HUDEP-2 (cell line): ENCODE measurements at regions not wholly inside any gene's neighbourhood (a gene's known extent, or its start where the extent isn't known, plus 50 kb on each side); places are given as distances from the start of the nearest gene placed in this dataset.

Source experiments
- DNase-seq, 76 experiments: peaks; one replicate each; lab custom pipeline; 2025; ENCODE audit not compliant: unreplicated experiment in 76 of 76; lab: John Stamatoyannopoulos, UW

DNA sequence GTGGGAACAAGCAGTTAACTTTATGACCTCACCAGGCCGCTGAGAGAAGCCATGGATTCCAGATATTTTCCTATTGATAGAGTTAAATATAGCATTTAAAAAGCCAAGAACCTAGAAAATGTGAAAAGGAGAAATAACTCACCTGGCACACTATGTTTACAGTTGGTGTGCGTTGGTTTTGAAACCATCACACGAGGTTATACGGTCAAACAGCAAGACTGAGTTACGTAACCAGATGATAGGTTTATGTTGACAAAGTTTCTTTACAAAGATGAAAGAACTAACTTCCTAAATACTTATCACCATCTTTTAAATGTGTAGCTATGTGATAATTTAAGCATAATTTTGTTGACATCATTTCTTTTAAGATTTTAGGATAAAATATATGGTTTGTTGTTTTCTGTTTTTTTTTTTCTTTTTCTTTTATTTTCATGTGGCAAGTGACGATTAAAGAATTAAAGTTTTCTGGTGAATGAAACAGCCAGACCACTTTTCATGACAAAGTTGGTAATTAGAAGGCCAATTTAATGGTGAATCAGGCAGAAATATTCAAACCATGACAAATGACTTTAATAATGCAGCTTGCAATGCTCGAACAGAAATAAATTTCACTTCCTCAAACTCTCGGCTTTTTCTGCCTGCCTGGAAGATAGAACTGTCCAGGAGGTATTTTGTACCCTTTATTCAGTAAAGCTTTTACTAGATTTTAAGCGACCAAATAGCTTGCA is 339.1 kb upstream of the OBI1 start:
- no peak for DNase-seq

DNA sequence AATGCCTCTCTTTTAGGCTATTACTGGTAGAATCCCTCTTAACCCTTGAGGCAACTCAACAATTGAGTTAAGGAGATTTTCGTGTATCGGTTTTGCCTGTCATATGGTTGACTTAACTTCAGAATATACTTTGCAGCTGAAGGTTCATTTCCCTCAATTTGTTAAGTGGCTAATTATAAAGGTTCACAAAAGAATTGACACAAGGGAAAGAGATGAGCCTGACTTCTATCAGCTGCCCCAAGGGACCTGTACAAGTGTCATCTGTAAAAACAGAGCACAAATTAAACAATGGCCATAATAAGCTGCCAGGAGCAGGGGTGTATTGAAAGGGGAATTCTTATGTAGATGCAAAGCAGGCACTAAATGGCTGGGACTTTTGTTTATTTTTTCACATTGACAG is 334.8 kb upstream of the OBI1 start:
- DNase-seq = no peak

DNA sequence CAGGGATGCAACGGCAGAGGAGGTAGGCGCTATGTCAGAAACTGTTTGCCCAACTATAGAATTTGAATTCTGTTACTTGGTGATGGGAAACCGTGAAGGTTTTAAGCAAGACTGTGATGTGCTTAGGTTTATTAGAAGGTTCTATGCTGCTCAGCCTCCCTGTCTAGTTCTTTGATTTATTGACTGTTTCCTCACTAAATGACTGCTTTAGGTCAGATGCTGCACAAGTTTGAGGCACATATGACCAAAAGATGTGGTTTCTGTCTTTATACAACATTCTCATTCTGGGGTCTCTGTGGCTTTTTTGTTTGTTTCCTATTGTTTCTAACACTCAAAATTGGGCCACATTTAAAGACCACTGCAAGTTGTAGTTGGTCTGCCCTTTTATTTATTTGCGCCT is 323.0 kb upstream of the OBI1 start:
- no peak for DNase-seq

DNA sequence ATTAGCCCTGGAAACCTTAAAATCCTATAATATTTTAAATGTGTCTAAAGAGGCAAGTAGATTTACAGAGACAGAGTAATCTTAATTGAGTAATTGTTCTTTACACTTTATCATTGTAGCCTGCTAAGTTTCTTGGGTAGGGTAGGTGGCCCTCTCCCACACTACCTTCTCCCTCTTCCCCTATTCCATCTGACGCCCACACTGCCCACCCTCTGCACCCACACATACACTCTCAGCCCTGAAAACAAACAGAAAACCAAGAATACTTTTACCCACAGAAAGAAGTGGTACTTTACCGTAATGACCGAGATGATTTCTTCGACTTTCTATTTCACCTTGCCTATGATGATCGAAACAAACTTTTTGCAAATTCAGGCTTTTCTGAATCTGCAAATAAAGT is 320.4 kb upstream of the OBI1 start:
- DNase-seq = no peak

DNA sequence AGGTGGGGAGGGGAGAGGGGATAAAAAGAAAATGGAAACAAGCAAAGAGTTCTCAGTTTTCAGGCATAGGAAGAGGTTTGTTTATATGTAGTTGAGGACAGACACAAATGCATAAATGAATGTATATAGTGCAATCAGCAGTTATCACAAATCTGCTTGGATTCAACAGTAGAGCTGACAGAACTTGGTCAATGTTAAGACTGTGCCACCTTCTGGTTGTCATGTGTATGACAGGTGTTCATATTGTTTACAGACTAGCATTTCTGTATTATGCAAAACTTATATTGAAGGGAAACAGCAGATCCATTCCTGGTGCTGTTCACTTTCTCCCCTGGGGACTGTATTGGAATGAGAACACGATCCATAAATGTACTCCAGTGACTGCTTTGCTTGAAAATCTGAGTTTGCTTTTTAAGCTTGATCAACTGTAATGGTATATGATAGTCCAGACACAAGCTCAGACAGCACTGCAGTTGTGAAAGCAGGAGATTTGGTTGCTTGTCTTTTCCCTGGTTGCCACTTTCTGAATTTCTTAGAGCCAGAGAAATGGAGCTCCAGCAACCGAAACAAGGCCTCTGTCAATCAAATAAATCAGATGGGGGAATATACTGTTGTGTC is 319.5 kb upstream of the OBI1 start:
- peak in 34 of 76 experiments; percentile 0 to 55 (median 27) for DNase-seq

DNA sequence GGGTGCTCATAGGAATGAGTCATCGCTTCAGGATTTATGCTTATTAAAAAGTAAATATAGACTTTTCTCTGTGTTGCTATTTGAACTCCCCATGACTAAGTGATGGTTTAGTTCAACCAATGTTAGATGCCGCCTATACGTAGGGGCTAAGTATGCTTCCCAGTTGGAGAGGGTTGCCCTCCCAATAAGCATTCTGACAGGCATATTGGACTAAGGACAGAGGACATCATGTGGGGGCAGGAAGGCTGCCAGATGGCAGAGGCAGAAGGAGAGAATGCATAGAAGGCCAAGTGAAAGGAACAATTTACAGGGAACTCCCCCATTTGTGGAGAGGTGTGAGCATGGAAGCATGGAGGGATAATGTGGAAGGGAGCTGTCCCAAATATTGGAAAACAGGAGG is 318.4 kb upstream of the OBI1 start:
- no peak for DNase-seq

DNA sequence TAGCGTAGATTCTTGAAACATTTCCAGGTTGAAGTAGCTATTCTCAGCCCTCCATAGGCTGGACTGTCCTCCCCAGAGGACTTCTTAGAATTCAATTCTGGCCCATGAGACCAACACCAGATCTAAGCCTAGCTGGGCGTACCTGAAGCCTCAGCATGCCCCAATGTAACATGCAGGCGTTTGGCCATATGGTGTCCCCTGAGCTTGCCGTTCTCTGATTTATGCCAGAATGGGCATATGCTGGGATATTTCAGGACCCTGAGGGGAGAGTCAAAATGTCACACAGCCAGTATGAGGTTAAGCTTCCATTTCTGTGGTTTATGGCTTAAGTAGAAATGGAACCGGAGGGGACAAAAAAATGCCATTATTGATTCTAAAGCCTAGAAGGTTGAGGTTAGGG is 317.7 kb upstream of the OBI1 start:
- no peak for DNase-seq

DNA sequence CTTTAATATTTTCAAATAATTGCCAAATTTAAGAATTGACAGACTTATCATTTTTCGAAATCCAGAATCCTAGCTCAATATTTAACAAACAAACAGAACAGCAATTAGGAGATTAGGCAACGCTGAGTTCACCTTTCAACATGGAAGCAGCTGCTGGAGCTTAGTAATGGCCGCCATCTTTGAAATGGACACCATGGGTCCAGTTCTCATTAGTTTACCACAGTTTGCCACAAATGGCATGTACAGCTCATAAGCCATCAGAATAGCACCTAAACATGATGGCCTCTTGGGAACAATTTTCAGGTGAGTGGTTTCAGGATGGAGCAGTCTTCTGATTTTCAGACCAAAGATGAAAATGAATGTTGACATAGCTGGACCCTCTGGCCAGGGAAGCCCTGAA is 313.6 kb upstream of the OBI1 start:
- DNase-seq = no peak

DNA sequence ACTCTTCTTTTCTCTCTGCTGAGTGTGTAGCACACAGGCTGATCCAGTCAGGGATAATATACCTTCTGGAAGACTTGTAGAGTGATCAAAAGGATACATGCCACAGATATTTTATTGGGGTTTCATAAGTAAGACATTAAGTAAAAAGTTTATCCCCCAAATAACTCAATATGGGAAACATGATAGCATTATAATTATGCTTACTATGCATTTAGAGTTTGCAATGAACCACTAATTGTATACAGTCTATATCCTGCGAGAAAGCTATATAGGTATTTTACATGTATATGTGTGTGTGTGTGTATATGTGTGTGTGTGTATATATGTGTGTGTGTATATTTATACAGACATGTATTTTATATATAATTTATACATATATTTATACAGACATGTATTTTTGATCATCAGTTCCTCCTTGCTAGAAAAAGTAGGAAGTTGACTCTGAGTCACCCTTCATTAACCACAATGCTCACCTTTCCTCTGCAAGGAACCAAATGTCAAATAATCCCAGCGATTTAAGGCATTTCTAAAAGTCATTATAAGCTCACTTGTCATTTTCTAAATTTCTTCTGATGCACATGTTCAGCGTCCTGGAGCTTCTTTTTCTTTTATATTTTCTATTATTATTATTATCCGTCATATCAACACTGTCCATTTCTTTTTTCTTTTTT is 312.5 kb upstream of the OBI1 start:
- no peak for DNase-seq

DNA sequence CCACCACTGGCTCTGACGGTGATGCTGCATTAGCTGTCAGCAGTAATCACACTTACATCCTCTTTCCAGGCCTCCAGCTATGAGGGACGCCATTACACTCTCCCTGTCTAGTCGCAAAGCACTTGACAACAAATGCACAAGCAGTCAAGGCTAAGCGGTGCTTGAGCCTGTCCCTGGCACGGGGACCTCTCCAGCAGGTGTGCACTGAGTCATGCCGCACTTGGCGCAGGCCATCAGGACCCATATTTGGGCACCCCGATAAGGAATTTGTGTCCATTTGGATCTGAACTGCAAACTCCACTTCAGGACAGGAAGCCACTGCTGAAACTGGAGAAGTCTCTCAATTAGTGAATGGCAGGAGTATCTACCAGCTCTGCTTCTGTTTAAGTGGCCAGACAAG is 301.9 kb upstream of the OBI1 start:
- no peak for DNase-seq

DNA sequence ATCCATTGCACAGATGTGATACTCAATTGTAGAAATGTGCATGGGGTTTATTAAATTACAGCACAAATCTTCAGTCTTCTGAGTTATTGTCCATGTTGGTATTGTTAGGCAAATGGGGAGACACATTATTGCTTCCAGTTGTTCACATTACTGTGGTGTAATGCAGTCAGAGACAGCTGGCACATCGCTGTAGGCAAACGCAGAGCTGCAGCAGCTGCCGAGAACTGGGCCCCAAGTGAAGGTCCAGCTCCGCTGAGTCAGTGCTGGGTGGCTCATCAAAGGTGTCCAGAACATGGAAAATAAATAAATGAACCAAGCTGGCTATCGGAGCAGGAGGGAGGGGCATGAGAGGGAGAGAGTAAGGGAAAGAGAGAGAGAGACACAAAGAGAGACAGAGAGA is 299.1 kb upstream of the OBI1 start:
- no peak for DNase-seq

DNA sequence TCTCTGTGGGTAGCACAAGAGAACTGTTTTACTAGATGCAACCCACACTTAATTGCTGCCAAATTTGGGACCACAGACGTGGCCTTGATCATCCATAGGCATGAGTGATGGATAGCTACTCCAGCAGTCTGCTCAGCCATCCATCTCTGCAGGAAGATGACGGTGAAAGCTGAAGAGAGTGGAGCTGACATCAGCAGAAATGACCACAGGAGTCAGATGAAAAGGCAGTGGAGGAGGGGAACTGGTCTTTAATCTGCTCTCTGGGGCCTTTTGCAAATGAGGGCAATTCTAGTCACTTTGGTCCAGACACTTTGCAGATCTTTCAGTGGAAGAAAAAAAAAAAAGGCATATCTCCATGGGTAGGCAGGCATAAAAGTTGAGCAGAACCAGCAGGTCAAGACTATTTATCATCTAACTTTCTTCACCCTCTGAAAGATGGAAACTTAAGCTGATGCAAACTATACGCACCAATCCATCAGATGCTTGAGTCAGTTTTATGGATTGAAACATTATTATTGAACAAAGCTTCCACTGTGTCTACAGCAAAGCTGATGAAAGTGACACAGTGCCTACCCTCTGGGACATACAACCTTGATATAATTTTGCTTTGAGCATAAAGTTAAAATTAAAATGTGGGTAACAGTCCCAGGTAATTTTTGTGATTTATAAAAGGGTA is 281.6 kb upstream of the OBI1 start:
- DNase-seq = no peak

DNA sequence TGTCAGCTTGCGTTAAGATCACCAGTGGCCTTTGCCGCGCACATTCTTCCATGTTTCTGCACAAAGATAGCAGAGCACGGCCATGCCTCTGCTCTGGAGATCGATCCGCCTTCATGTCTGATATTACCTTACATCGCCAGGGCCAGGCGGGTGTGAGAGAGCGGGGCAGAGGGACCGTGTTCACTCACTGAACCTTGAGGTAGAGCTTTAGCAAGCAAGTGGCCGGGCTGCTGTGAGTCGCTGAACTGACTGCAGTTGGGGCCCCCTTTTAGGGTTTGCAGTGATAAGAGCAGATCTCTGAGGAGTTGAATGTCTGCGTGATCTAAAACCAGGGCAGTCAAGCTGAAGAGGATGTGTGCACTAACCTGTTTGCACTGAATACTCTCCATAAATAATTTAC is 275.4 kb upstream of the OBI1 start:
- DNase-seq = no peak

DNA sequence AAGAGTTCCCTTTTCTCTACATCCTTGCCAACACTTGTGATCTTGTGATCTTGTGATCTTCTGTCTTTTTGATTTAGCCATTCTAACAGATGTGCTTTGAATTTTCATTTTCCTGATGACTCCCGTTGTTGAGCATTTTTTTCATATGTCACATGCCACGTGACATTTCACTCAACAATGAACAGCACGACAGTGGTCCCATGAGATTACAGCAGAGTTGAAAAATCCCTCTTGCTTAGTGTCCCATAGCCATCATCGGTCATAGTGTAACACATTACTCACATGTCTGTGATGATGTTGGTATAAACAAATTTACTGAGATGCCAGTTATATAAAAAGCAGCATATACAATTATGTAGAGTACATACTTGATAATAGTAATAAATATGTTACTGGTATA is 256.1 kb upstream of the OBI1 start:
- DNase-seq = no peak

DNA sequence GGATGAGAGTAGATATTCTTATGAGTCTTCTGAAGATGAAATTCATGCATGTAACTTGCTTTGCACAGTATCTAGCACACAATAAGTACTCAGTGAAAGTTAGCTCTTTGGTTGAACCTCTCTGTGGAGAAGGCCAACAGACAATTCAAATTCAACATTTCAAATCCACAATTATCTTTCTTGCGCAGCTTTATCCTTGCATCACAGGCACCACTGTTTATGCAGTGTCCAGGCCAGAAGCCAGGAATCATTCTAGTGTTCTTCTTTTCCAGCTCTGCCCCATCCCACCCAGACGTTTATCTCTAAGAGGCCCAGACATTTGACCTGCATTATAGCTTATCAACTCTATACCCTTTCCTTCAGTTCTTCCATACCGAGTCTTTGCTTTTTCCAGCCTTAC is 254.7 kb upstream of the OBI1 start:
- no peak for DNase-seq

DNA sequence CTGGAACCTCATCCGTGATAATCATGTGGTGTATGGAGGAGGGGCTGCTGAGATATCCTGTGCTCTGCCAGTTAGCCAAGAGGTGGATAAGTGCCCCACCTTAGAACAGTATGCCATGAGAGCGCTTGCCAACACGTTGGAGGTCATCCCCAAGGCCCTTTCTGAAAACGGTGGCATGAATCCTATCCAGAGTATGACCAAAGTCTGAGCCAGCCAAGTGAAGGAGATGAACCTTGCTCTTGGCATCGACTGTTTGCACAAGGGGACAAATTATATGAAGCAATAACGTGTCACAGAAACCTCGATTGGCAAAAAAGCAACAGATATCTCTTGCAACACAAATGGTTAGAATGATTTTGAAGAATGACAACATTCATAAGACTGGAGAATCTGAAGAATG is 251.2 kb upstream of the OBI1 start:
- no peak for DNase-seq

DNA sequence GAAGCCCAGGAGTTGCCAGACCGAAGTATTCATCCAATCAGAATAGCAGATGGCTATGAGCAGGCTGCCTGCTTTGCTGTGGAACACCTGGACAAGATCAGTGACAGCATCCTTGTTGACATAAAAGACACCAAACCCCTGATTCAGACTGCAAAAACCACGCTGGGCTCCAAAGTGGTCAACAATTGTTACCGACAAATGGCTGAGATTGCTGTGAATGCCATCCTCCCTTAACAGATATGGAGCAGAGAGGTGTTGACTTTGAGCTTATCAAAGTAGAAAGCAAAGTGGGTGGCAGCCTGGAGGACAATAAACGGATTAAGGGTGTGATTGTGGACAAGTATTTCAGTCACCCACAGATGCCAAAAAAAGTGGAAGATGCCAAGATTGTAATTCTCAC is 250.3 kb upstream of the OBI1 start:
- no peak for DNase-seq

DNA sequence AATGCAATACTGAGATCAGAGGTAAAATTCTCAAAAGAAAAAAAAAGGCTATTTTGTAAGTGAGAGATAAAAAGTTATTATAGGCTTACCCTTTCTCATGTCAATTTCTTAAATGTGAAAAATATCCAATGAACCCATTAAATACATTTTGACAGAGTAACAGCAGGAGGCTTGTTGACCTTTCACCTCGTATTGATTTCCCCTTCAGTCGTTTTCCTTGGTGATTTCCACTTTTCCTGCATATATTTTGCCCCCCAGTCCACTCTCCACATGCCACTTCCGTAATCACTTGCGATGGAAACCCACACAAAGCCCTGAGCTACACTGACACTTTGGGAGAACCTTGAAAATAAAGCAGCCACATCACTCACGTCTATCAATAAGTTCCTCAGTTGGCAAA is 248.1 kb upstream of the OBI1 start:
- DNase-seq = no peak

DNA sequence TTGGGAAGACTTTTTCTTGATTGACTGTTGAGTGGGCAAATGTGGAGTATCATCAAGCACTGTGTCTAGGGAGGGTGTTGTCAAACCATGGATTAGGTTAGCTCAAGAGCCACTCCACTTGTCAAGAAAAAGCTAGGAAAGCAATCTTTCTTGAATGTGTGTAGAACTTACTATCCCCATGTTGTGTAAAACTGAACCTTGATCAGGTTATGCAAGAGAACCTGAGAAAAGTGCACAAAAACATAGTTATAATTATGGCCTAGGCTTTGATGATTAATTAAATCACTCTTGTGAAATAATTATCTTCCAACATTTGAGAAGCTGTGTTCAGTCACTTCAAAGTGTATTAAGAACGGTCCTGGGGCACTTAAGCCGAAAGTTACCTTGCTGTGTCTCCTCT is 238.2 kb upstream of the OBI1 start:
- no peak for DNase-seq

DNA sequence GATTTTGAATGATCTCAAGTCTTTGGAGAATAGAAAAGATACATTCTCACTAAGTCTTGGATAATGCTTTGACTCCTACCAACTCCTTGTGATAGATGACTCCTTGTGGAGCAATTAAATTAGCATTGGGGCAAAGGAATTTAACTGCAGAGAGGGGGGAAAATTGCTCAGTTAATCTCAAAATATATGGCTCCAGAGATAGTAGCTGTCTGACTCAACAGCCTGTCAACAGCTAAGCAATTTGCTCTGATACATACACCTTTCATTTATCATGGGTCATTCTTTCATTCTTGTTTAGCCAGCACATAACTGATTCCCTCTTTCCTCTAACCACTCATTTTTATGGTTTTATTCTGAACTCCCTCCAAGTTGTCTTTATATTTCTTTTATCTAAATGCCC is 225.6 kb upstream of the OBI1 start:
- DNase-seq = no peak

DNA sequence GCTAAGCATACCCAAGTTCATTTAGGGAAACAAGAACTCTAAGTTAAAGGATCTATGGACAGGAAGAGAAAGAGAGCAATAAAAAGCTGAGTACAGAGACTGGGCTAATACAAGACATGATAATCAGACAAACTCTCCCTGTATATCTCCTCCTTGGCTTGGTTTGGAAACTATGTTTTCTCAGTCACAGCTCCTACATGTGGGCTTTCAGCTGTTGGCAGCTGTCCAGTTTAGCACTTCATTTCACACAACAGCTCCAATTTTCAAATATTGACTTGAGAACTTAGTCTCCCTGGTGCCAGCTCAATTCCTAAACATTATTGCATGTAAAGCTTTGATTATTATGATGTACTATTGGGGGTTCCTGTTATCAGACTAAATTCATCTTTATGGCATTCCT is 222.8 kb upstream of the OBI1 start:
- no peak for DNase-seq

DNA sequence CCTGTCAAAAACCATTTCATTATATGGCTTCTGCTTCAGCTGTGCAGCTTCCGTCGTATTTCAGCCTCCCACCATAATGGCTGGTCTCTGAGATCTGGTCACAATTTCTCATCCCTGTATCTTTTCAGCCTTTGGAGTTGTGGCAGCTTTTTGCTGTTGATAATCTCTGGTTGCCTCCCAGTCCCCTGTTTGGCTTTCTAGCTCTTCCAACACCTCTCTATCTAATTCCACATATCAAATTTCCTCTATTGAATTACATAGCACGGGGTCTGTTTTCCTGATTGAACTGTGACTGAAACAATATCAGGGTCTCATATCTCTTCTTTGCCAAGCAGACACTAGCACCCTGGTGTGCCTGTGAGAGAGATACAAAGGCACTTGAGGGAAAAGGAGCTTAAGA is 222.1 kb upstream of the OBI1 start:
- DNase-seq = no peak
